Activated CD4-positive, alpha-beta T cell treated with anti-CD3 and anti-CD28 coated beads, Interleukin-2, amount 50 U/mL, for 24 hours (primary cell): ENCODE measurements at regions not wholly inside any gene's neighbourhood (a gene's known extent, or its start where the extent isn't known, plus 50 kb on each side); places are given as distances from the start of the nearest gene placed in this dataset.

ENCODE experiments used
- DNase-seq, 2 donors: peaks; one replicate each; pipeline ENCODE4 v3.0.0-alpha.2; 2020; ENCODE audit warnings: low read depth in 1 of 2, low spot score in 1 of 2

DNA sequence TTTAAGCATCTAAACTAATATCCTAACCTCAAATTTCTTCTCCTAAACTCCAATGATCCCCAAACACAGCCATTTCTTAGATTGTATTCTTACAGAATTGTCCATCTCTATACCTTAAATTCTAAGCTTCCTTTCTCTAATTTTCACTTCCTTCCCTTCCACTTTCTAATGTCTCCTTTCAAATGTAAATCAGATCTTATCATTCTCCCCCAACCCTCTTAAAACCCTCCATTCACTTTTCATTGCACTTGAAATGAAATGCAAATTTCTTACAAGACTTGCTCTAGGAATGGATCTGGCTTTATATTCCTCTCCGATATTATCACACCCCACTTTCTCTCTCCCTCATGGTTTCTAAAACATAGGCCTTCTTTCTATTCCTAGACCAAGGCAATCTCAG is 534.6 kb downstream of the LMO4 start:
- DNase-seq, result no peak

DNA sequence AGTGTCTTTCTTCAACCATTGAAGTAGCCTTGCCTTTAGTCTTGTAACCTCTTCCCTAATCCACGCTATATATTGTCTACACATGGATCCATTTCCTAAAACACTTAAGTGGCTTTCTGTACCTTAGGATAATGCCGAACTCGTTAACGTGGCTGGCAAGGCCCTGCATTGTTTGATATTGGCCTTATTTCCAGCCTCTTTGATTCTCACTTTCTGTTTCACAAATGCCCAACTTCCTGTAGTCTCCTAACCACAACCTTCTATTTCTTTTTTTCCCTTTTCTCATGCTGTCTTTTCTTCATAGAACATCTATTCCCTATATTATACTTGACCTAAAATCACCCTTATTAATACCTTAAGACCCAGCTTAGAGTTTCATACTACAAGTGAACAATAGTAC is 536.0 kb downstream of the LMO4 start:
- DNase-seq, result no peak

DNA sequence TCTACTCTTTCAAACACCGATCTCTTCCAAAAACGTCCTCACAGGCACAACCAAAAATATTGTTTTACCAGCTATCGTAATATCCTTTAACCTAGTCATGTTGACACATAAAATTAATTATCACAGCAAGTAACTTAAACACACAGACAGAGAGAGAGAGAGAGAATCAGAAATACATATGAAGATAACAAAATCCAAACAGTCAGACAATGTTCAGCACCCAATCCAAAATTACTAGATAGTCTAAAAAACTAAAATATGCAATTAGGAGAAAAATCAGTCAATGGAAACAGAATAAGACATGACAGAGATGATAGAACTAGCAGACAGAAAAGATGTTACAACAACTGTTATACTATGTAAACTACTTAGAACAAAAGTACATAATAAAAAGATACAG is 537.7 kb downstream of the LMO4 start:
- no peak for DNase-seq

DNA sequence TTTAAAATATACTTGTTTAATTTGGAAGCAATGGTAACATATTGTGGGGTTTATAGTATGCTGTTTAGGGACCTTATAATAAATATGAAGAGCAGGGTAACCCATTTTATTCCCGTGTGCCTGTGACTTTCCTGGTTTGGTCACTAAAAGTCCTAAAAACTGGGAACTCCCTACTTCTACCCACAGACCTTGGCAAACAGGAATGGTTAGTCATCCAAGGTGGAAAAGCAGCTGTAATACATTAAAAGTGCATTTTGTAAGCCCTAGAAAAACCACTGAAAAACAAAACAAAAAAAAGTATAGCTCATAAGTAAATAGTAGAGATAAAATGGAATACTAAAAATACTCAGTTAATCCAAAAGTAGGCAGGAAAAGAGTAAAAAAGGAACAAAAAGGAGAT is 538.9 kb downstream of the LMO4 start:
- no peak for DNase-seq

DNA sequence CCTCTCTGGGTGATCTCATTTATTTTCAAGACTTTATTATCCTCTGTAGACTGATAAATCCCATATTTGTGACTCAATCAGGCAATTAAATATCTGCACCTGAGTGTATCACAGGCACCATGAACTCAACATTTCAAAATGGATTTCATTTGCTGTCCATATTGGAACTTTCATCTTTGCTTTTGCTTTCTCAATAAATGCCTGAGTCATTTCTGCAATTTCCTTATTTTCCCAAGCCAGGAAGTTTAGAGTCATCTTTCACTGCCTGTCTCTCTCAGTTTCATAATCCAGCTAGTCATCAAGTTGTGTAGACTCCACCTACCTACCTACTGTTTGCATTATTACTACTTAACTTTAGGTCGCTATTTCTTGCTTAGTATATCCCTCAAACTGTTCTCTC is 540.9 kb downstream of the LMO4 start:
- DNase-seq, result no peak

DNA sequence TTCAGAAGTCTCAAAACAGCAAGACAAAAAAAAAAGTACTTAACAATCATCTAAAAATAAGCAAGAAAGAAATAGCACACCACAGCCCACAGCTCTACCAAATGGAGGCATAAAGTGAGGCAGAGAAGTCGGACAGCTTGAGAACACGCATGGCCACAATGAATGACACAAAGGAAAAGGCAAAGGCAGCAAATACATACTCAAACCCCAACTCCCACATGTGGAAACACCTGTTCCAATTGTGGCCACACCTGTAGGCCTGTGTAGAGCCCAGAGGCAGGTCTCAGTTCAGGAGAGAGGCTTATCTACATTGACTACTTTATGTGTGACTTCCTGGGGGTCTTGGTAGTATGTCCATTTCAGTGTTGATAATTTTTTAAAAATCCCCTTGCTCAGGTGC is 543.5 kb downstream of the LMO4 start:
- no peak for DNase-seq

DNA sequence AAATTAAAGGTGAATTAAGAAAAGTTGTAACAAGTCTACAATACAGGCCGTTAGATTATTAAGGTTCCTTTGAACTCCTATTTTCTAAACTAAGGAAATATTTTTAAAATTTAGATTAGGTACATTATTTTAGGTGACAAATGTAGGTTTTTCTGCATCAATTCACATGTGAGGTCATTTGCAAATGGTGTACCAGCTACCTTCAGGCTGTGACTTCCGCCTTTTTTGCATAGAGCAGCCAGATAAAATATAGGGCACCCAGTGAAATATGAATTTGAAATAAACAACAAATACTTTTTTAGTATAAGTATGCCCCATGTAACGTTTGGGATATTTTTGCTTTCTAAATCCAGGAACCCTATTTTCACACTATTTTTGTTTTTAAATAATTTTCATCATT is 544.0 kb downstream of the LMO4 start:
- no peak for DNase-seq

DNA sequence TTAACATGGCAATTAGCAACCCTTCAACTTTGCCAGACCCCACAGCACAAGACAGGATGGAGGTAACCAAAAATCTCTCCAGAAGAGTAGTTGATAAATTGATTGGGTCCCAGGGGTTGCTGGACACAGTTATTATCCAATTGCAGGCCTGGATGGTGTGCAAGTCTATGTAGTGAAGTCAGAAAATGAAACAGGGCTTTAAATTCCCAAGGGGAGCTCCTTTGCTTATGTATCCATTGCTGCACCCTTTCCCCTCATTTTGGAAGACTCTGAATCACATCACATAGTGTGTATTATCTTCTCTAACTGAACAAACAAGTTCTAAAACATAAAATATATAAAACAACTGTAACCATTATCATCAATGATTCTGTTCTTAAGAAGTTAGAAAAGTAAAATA is 550.2 kb downstream of the LMO4 start:
- DNase-seq, result no peak

DNA sequence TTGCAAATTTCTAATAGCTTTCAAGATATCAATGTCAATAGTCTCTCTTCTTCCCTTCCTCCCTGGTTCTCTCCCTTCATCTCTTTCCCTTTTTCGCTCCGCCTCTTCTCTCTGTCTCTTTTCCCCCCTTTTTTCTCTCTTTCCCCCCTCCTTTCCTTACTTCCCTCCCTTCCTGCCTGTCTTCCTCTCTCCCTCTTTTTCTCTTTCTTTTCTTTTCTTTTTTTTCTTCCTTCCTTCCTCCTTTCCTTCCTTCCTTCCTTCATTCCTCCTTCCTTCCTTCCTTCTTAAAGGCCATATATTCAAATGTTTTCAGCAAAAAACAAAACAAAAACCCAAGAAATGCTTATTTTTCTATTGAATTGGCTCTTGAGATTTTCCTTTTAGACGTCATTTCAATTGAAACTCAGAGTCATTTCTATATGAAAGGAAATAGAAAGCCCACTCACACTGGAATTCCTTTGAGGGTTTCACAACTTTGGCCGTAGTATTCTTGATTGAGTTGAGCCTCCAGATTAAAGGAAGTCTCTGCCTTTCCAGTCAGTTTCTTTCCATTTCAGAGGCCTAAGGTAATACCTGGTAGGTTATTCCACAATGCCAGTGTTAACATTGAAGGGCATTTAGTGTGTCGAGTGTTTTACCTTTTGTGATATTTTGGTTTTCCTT is 551.5 kb downstream of the LMO4 start:
- no peak for DNase-seq

DNA sequence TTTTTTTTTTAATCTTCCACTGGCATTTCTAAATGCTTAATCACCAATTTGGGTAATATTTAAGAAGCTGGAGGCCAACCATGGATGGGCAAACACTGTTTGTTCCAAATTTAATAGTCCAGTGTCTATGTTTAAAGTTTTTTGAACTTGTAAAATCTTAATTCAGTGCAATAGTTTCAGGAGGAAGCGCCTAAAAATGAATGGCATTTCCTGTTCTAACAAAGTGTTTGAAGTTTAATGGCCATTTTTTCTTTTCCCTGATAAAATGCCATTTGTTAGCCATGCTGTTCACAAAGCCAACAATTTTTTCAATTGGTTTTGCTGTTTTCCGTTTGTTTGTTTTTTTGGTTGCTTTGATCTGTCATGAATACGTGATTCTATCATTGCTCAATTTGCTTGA is 552.1 kb downstream of the LMO4 start:
- DNase-seq, result no peak

DNA sequence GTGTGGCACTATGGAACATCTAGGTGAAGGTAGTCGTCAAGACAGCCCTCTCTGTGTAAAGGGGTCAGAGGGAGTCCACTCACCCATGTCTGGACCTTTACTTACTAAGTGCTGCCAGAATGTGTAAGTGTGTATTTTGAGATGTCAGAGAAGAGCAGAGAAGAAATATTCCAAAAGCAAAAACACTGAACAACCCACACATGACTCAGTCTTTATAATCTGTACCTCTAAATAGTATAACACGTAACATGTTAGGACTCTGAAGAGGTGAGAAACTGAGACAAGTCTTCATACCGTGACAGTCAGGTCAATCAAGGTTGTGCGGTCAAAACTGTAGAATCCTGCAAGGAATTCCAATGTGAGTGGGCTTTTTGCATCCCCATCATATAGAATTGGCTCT is 555.2 kb downstream of the LMO4 start:
- DNase-seq, result no peak

DNA sequence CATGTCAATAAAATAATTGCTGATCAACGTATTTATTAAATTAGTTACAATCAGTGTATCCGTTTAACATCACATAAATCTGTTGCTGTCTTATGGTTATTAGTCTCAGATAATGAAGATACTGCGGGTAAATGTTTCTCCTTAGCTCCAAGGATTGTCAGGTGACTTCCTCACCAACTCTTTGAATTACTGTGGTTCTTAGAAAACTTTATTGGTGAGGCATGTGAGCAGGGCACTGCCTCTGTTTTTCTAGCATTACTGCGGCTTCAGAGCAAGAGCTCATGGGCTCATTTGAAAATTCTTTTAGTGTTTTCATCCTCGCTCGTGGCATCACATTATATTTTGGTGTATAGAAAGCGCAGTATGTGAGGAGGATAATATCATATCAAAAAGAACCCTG is 555.9 kb downstream of the LMO4 start:
- no peak for DNase-seq

DNA sequence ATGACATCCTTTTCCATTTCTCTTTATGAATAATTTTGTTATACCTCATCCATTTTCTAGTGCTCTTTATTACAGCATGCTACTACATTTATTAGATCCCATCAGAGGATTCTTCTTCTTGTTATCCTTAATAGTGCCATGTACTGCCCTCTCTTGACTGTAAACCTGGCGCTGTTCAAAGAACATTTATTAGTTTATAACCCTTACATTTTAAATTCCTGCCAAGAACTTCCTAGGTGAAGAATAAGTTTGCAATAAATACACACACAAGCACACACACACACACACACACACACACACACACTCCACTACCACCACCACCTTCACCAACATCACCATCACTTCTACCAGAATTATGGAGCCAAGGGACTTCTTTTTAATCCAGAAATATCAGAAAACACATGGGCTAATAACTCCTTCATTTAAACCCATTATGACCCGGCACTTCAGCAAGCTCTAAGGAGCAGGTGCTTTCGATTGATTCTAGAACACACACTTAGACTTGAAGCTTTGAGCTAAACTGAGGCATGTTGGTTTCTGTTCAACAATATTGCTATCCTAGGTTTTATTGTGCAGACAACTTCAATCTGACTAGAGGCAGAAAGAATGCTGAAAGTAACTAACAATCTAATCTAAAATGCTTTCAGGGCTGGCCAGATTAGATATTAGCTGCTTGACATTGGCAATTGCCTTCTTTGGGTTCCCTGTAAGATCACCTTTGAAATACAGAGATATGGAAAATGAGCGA is 556.8 kb downstream of the LMO4 start:
- DNase-seq, result no peak

DNA sequence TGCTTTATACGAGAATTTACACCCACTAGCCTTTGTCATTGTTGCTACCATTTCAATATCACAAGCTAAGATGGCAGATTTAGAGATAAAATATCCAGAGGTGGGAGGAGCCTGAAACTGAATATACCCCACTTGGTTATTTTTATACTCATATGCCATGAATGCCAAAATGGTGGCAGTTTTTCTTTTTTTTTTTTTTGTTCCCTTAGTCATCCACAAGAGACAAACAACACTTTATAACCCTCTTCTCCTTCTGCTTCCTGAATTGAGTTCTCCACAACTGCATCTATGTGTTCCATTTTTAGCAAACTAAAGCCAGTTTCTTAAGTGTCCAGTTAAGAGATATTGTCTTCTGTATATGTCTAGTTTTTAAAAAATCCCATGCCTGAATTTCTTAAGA is 558.4 kb downstream of the LMO4 start:
- no peak for DNase-seq

DNA sequence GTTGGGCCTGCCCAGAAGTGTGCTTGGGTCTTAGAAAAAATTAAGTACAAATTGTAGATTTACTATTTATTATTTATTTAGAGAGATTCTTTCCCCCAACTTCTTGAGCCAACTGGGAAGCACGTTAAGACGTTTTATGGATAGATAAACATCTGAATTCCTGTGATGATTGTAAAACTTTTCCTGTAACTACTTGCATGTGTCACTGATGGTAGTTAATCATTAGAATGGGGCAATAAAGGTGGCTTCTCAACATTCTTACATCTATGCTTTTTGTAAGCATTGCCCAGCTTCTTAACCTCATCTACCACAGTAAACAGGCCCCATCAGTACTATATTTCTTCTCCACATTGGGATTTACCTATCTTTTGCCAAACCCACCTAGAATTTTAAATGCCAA is 559.8 kb downstream of the LMO4 start:
- no peak for DNase-seq

DNA sequence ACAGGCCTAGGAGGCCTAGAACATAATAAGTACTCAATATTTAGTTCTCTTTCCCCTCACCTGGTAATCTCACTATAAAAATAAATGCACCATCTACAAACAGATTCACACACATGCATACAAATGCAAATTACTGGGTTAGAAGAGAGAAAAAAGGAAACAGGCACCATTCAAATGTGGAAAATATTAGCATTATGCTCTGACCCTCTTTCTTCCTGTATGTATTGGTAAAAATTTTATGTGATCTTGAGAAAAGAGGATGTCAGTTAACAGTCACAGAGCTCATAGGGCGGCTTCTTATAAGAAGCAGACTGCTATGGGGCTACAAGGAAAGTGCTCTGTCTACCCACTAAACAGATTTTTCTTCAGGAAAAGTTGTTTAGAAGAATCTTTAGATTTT is 565.4 kb downstream of the LMO4 start:
- DNase-seq, result no peak

DNA sequence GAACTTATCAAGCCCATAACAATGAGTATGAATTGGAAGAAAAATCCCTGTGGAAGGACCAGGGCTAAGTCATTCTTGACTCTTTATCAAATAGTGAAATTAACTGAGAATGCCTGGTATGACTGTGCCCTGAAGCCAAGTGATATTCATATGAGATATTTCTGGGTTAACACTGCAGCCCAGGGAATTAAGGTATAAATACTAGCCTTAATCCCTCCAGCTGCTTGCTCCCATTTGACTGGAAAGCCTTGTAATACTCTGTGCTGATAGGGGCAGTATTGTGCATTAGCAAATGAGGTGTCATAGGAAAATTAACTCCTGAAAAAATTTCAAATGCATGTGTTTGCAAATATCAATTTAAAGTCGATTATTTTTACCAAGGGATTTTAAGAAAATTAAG is 568.8 kb downstream of the LMO4 start:
- DNase-seq, result no peak

DNA sequence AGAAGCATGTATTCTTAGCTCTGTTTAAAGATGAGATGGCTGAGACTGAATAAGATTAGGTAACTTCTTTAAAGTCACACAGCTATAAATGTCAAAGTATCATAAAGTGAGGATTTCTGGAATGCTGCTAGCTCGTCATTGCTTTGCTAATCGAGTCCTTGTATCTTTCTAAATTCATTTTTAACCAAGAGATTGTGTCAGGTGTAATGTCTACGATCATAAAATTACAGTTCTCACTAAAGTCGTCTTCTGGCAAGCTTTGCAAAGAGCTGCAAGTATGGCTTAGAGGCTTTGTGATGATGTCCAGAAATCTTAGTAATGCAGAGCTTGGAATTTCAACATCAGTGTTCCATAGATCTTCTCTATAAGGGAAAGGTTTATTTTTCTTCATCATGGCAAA is 569.8 kb downstream of the LMO4 start:
- DNase-seq, result no peak

DNA sequence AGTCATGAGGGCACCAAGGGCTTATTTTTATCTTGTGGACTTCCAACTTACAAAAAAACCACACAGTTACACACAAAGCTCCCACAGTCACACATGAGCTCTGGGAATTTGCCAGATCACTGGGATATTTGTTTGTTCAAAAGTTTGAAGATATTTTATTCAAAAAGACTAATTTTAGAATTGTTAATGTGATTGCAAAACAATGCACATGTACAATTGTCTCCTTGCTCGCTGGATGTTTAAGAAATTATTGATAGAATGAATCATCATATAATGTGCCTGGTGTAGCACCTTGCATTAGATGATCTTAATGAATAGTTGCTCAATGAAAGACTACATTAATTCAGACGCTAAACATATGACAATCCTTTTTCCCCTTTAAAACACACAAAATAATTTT is 570.3 kb downstream of the LMO4 start:
- no peak for DNase-seq

DNA sequence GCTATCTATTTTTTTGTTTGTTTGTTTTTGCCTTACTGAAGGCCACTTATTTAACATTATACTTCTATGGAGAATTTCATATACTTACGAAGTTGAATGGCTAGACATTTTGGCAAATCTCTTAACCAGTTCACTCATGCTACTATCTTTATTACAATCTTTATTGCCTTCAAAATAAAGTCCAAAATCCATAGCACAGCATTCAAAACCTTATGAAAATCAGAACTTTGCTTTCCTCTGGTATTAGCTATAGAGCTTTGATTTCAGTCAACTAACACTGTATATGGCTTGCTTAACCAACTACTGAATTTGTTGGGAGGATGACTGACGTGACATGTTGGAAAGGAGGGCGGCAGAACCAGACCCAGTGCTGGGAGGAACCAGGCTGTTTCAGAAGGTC is 571.1 kb downstream of the LMO4 start:
- DNase-seq, result no peak

DNA sequence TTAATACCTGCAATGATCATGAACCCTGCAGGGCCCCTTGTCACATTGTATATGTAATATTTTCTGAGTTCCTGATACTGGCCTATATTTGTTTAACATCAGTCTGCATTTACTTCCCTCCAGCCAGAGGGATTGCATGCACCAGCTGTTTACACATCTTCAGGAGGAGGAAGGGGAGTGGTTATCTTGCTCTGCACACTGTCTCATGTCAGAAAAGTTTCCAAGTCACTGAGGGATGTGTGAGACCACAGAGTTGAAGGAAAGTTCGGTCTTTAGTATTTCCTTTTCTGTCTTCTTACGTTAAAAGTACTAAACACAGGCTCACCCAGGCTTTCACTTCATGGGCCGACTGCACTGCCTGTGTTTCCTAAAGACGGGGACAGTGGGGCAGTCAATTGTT is 574.1 kb downstream of the LMO4 start:
- no peak for DNase-seq

DNA sequence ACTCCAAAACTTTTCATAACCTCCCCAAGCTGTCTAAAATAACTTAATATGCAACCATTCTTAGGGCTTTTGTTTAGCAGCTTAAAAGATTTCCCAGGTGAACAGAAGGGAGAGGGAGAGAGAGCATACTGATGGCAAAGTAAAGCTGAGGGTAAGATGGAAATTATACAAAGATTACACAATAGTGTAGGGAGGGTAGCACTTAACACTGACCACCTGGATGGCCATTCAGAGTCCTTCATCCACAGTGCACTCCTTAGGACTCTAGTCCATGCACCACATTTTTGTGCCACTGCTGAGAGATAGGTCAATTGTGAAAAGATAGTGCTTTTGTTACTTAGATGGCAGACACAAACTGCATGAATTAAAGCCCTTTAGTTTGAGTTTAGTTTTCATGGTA is 574.6 kb downstream of the LMO4 start:
- DNase-seq, result no peak

DNA sequence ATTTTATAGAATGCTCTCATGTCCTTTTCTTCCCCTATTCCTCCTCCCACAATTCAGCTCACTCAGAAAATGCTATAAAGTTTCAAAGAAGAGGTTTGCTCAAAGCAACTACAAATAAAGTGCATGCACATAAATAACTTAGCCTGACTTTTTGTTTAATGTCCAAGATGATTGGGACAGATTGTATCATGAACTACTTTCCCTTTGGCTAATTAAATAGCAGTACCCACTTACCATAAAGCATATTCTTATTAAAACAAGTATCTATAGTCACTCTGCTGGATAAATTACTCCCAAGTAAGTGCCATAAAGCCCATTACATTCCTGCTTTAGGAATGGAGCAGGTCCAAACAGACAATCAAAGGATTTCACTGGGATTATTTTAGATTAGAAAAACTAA is 576.0 kb downstream of the LMO4 start:
- DNase-seq, result no peak
